Loucy (cell line): ENCODE measurements at regions not wholly inside any gene's neighbourhood (a gene's known extent, or its start where the extent isn't known, plus 50 kb on each side); places are given as distances from the start of the nearest gene placed in this dataset.

Source experiments
- H2AFZ ChIP-seq: fragments of 200-600 bp; sonication (generic); 2 replicates; pipeline ENCODE4 v1.6.0; 2016; ENCODE audit warnings: antibody characterized with exemption, mild to moderate bottlenecking, low read length, moderate library complexity
- H3F3A ChIP-seq: fragments of 200-600 bp; 2 replicates; pipeline ENCODE4 v1.6.0; 2016; ENCODE audit warnings: antibody characterized with exemption, low read depth, mild to moderate bottlenecking
- H3K27me3 ChIP-seq: fragments of 200-600 bp; sonication (generic); 2 replicates; pipeline ENCODE4 v1.6.1; 2014; ENCODE audit warnings: low read length, mild to moderate bottlenecking; ENCODE audit not compliant: insufficient read depth, poor library complexity, severe bottlenecking
- H3K36me3 ChIP-seq: fragments of 200-600 bp; sonication (generic); 2 replicates; pipeline ENCODE4 v1.6.1; 2016; ENCODE audit warnings: low read length; ENCODE audit not compliant: insufficient read depth
- H3K4me1 ChIP-seq: fragments of 200-600 bp; sonication (generic); 2 replicates; pipeline ENCODE4 v1.5.1; 2014; ENCODE audit warnings: low read length, mild to moderate bottlenecking; ENCODE audit not compliant: insufficient read depth, poor library complexity, severe bottlenecking
- H3K4me2 ChIP-seq: fragments of 200-600 bp; sonication (generic); 2 replicates; pipeline ENCODE4 v1.6.0; 2014; ENCODE audit warnings: antibody characterized with exemption, low read length, low read depth, mild to moderate bottlenecking; ENCODE audit not compliant: poor library complexity, severe bottlenecking
- H3K4me3 ChIP-seq: fragments of 200-600 bp; sonication (generic); 2 replicates; pipeline ENCODE4 v1.5.1; 2014; ENCODE audit warnings: low read length, mild to moderate bottlenecking, mixed read lengths; ENCODE audit not compliant: poor library complexity, severe bottlenecking
- H3K79me2 ChIP-seq: fragments of 200-600 bp; sonication (generic); 2 replicates; pipeline ENCODE4 v1.6.1; 2014; ENCODE audit warnings: low read length; ENCODE audit not compliant: insufficient read depth
- H3K9ac ChIP-seq: fragments of 200-600 bp; sonication (generic); 2 replicates; pipeline ENCODE4 v1.6.0; 2014; ENCODE audit warnings: mild to moderate bottlenecking, low read depth, low read length, moderate library complexity; ENCODE audit not compliant: poor library complexity, severe bottlenecking
- H3K9me2 ChIP-seq: fragments of 200-600 bp; sonication (generic); replicated peaks from 2 replicates; pipeline ENCODE4 v1.6.1; 2016; ENCODE audit warnings: low read depth, low read length, mixed read lengths
- H3K9me3 ChIP-seq: fragments of 200-600 bp; sonication (generic); 2 replicates; pipeline ENCODE4 v1.6.1; 2014; ENCODE audit warnings: mild to moderate bottlenecking, antibody characterized with exemption, low read length, low read depth; ENCODE audit not compliant: insufficient read depth
- H4K20me1 ChIP-seq: fragments of 200-600 bp; sonication (generic); 2 replicates; pipeline ENCODE4 v1.6.0; 2014; ENCODE audit warnings: antibody characterized with exemption, low read length, mild to moderate bottlenecking; ENCODE audit not compliant: insufficient read depth, poor library complexity, severe bottlenecking
- EZH2phosphoT487 ChIP-seq: fragments of 200-600 bp; IDR thresholded peaks from 2 replicates; pipeline ENCODE4 v1.6.1; 2018; ENCODE audit warnings: antibody characterized with exemption, mild to moderate bottlenecking, moderate library complexity, borderline replicate concordance
- TF ChIP-seq, protein P1 (sequence below): fragments of 200-600 bp; sonication (generic); conservative IDR thresholded peaks from 2 replicates; pipeline ENCODE4 v1.5.1; 2014; ENCODE audit warnings: mild to moderate bottlenecking, antibody characterized with exemption, low read length

DNA sequence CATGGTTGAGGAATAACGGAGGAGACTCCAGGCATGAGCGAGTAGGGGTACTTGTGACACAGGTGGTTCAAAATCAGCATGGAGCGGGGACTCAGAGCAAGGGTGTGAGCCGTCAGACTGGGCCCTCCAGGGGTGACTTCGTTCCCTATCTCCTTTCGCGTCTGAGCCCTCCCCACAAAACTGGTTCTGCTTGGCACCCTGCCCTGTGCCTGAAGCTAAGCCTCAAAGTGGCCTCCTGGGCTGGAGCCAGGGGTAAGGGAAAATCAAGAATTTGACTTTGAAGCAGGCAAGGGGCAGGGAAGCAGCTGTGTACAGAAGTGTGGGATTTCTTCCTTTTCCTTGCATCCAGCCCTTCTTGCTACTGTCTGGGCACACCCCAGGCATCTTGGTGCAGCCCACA, 331.5 kb upstream of the AJAP1 start:
- H3K27me3 ChIP-seq, result no peaks in the 10 kb centered on the region
- no peaks in the 10 kb centered on the region; the same call in 1 of the 2 replicates for H3K9me3 ChIP-seq
- H3K9me2 ChIP-seq, result no peaks in the 10 kb centered on the region
- H3K4me2 ChIP-seq, result no peak overlapping the region
- H3K9ac ChIP-seq, result no peak overlapping the region
- no peak for TF ChIP-seq EZH2phosphoT487
- TF ChIP-seq, protein P1, sequence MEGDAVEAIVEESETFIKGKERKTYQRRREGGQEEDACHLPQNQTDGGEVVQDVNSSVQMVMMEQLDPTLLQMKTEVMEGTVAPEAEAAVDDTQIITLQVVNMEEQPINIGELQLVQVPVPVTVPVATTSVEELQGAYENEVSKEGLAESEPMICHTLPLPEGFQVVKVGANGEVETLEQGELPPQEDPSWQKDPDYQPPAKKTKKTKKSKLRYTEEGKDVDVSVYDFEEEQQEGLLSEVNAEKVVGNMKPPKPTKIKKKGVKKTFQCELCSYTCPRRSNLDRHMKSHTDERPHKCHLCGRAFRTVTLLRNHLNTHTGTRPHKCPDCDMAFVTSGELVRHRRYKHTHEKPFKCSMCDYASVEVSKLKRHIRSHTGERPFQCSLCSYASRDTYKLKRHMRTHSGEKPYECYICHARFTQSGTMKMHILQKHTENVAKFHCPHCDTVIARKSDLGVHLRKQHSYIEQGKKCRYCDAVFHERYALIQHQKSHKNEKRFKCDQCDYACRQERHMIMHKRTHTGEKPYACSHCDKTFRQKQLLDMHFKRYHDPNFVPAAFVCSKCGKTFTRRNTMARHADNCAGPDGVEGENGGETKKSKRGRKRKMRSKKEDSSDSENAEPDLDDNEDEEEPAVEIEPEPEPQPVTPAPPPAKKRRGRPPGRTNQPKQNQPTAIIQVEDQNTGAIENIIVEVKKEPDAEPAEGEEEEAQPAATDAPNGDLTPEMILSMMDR, result no peak
- H2AFZ ChIP-seq, result no peak overlapping the region
- H3K4me1 ChIP-seq, result peaks cover 7% of the 10 kb centered on the region
- no peaks in the 10 kb centered on the region for H4K20me1 ChIP-seq
- no peaks in the 10 kb centered on the region for H3K36me3 ChIP-seq
- H3F3A ChIP-seq, result no peaks in the 10 kb centered on the region
- H3K4me3 ChIP-seq, result no peak overlapping the region
- no peaks in the 10 kb centered on the region for H3K79me2 ChIP-seq

DNA sequence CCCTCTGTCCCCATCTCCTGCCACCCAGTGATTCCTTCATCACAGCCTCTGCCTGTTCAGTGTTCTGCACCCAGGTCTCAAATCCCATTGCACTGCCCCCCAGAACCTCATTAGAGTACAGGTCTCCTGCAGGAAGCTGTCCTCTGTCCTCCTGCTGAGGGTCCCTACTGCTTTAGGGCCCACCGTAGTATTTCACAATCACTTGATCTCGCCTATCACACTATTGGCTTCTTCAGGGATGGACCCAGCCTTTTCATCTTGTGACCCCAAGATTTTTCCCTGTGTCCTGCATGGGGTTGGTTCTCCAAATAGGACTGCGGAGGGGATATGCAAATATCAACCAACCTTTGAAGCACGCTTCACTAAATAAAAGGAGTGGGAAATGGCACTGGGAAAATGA, 331.1 kb upstream of the AJAP1 start:
- no peaks in the 10 kb centered on the region for H3F3A ChIP-seq
- no peak overlapping the region for H3K4me3 ChIP-seq
- H3K79me2 ChIP-seq, result no peaks in the 10 kb centered on the region
- peaks cover 7% of the 10 kb centered on the region for H3K4me1 ChIP-seq
- H3K9ac ChIP-seq, result no peak overlapping the region
- H3K36me3 ChIP-seq, result no peaks in the 10 kb centered on the region
- H3K27me3 ChIP-seq, result no peaks in the 10 kb centered on the region
- TF ChIP-seq, protein P1, result no peak
- no peak for TF ChIP-seq EZH2phosphoT487
- no peaks in the 10 kb centered on the region for H4K20me1 ChIP-seq
- no peaks in the 10 kb centered on the region for H3K9me2 ChIP-seq
- H3K4me2 ChIP-seq, result no peak overlapping the region
- no peaks in the 10 kb centered on the region; the same call in 1 of the 2 replicates for H3K9me3 ChIP-seq
- no peak overlapping the region for H2AFZ ChIP-seq

DNA sequence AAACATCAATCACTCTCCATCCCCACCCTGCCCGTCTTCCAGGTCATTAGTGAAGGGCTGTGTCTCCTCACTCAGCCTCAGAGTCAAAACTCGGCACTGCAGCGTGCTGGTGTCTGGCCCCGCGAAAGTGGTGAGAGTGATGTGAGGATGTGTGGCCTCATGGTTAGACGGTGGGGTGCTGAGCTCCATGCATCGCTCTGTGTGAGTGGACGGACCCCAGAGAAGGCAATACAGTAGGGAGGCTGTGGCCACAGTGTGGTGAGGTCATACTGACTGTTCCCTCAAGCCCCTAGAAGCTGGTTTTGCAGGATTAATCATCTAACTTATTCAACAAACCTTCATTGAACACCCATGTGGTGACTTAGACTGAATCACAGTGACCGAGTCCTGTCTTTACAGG, 329.9 kb upstream of the AJAP1 start:
- no peaks in the 10 kb centered on the region for H3F3A ChIP-seq
- no peaks in the 10 kb centered on the region for H3K79me2 ChIP-seq
- no peaks in the 10 kb centered on the region for H4K20me1 ChIP-seq
- H2AFZ ChIP-seq, result no peak overlapping the region
- H3K36me3 ChIP-seq, result no peaks in the 10 kb centered on the region
- no peak overlapping the region for H3K4me3 ChIP-seq
- TF ChIP-seq, protein P1, result no peak
- no peak for TF ChIP-seq EZH2phosphoT487
- no peaks in the 10 kb centered on the region for H3K27me3 ChIP-seq
- no peaks in the 10 kb centered on the region; the same call in 1 of the 2 replicates for H3K9me3 ChIP-seq
- no peak overlapping the region for H3K4me2 ChIP-seq
- H3K4me1 ChIP-seq, result peaks cover 7% of the 10 kb centered on the region
- no peak overlapping the region for H3K9ac ChIP-seq
- no peaks in the 10 kb centered on the region for H3K9me2 ChIP-seq
